ENCODE measurements at regions not wholly inside any gene's neighbourhood (a gene's known extent, or its start where the extent isn't known, plus 50 kb on each side); places are given as distances from the start of the nearest gene placed in this dataset.

- no peak for TF ChIP-seq SOX15 (CRISPR knock-in tag; IDR thresholded peaks at IDR 0.05)
- TF ChIP-seq CTCF (IDR thresholded peaks at IDR 0.05): no peak
- no peak for TF ChIP-seq ZBTB43 (CRISPR knock-in tag; IDR thresholded peaks at IDR 0.05)
- no peak for TF ChIP-seq MXD4 (CRISPR knock-in tag; IDR thresholded peaks at IDR 0.05; ENCODE audit: borderline replicate concordance)
These were observed 189.2 kb upstream of the SETMAR start for GRCh38 chr3:4113811-4114522.
